ENCODE measurements at regions not wholly inside any gene's neighbourhood (a gene's known extent, or its start where the extent isn't known, plus 50 kb on each side); places are given as distances from the start of the nearest gene placed in this dataset.

GRCh38 chr3:166962911-166963310 lies 417.2 kb downstream of the ZBBX start:
- WGBS, 2 donors (ENCODE audit: extremely low coverage in 2 of 2, insufficient read length in 2 of 2, insufficient replicate concordance in 1 of 2) = no CpG with 5 or more reads among the region's 2 CpGs
- no peaks in the 10 kb centered on the region for H3K9me3 ChIP-seq (replicated peaks in 1 of 2; ENCODE audit: control insufficient read depth in 2 of 2, insufficient read depth in 1 of 2, low read depth in 1 of 2, low read length in 2 of 2)

GRCh38 chr3:166957121-166957520 lies 423.0 kb downstream of the ZBBX start:
- Histone ChIP-seq H2BK12ac (ENCODE audit: low read length) (no peak overlapping the region), H3K4me3 (ENCODE audit: low read length in 2 of 2) (no peak overlapping the region), H2AFZ (ENCODE audit: low read length) (no peak overlapping the region), H2BK120ac (ENCODE audit: low read depth, low read length) (no peak overlapping the region), H3K4me1 (ENCODE audit: control insufficient read depth in 2 of 2, insufficient read depth in 1 of 2, low read depth in 1 of 2, low read length in 2 of 2) (no peaks in the 10 kb centered on the region), H3K36me3 (replicated peaks in 1 of 2; ENCODE audit: control insufficient read depth in 2 of 2, insufficient read depth in 2 of 2, low read length in 2 of 2) (no peaks in the 10 kb centered on the region), H3K9ac (ENCODE audit: low read depth, low read length, poor library complexity) (no peak overlapping the region), H3K4me2 (ENCODE audit: insufficient read depth, low read length, poor library complexity, severe bottlenecking) (no peak overlapping the region), H3K23ac (ENCODE audit: low read depth, low read length, poor library complexity) (no peak overlapping the region), H3K9me3 (replicated peaks in 1 of 2; ENCODE audit: control insufficient read depth in 2 of 2, insufficient read depth in 1 of 2, low read depth in 1 of 2, low read length in 2 of 2) (peaks cover 0 to 2% of the 10 kb centered on the region in 2 donors), H3K18ac (ENCODE audit: low read length) (no peak overlapping the region), H4K91ac (ENCODE audit: low read depth, low read length, poor library complexity) (no peak overlapping the region), H2BK15ac (ENCODE audit: low read length) (no peak overlapping the region), H3K79me1 (ENCODE audit: low read depth, low read length) (no peaks in the 10 kb centered on the region), H3K27ac (replicated peaks; ENCODE audit: low read length) (no peak overlapping the region), H3K4ac (ENCODE audit: low read length) (no peak overlapping the region), H4K8ac (ENCODE audit: low read depth, low read length) (no peak overlapping the region), H3K27me3 (ENCODE audit: control insufficient read depth in 3 of 3, insufficient read depth in 3 of 3, low read depth in 1 of 3, low read length in 3 of 3) (no peaks in the 10 kb centered on the region), H2BK5ac (ENCODE audit: low read length) (no peak overlapping the region), H2AK5ac (ENCODE audit: low read depth, low read length) (no peak overlapping the region), H3K14ac (ENCODE audit: low read length) (no peak overlapping the region)
- DNase-seq (ENCODE audit: low spot score) = no peak
- WGBS, 2 donors (ENCODE audit: extremely low coverage in 2 of 2, insufficient read length in 2 of 2, insufficient replicate concordance in 1 of 2) = no CpG with 5 or more reads among the region's 3 CpGs

More at GRCh38 chr3:166962911-166963310, 417.2 kb downstream of the ZBBX start:
- Histone ChIP-seq H3K18ac (ENCODE audit: low read length) (no peak overlapping the region), H2BK120ac (ENCODE audit: low read depth, low read length) (no peak overlapping the region), H2BK5ac (ENCODE audit: low read length) (no peak overlapping the region), H3K4me3 (ENCODE audit: low read length in 2 of 2) (no peak overlapping the region), H2BK12ac (ENCODE audit: low read length) (no peak overlapping the region), H3K36me3 (replicated peaks in 1 of 2; ENCODE audit: control insufficient read depth in 2 of 2, insufficient read depth in 2 of 2, low read length in 2 of 2) (no peaks in the 10 kb centered on the region), H2AK5ac (ENCODE audit: low read depth, low read length) (no peak overlapping the region), H3K27me3 (ENCODE audit: control insufficient read depth in 3 of 3, insufficient read depth in 3 of 3, low read depth in 1 of 3, low read length in 3 of 3) (no peaks in the 10 kb centered on the region), H2BK15ac (ENCODE audit: low read length) (no peak overlapping the region), H3K4me1 (ENCODE audit: control insufficient read depth in 2 of 2, insufficient read depth in 1 of 2, low read depth in 1 of 2, low read length in 2 of 2) (no peaks in the 10 kb centered on the region), H3K23ac (ENCODE audit: low read depth, low read length, poor library complexity) (no peak overlapping the region), H4K91ac (ENCODE audit: low read depth, low read length, poor library complexity) (no peak overlapping the region), H3K79me1 (ENCODE audit: low read depth, low read length) (no peaks in the 10 kb centered on the region), H3K9ac (ENCODE audit: low read depth, low read length, poor library complexity) (no peak overlapping the region), H2AFZ (ENCODE audit: low read length) (no peak overlapping the region), H3K4ac (ENCODE audit: low read length) (no peak overlapping the region), H3K4me2 (ENCODE audit: insufficient read depth, low read length, poor library complexity, severe bottlenecking) (no peak overlapping the region), H3K27ac (replicated peaks; ENCODE audit: low read length) (no peak overlapping the region), H3K14ac (ENCODE audit: low read length) (no peak overlapping the region), H4K8ac (ENCODE audit: low read depth, low read length) (no peak overlapping the region)
- DNase-seq (ENCODE audit: low spot score) = no peak

- Histone ChIP-seq H4K91ac (ENCODE audit: low read depth, low read length, poor library complexity) (no peak overlapping the region), H3K27me3 (ENCODE audit: control insufficient read depth in 3 of 3, insufficient read depth in 3 of 3, low read depth in 1 of 3, low read length in 3 of 3) (no peaks in the 10 kb centered on the region), H2AK5ac (ENCODE audit: low read depth, low read length) (no peak overlapping the region), H2BK120ac (ENCODE audit: low read depth, low read length) (no peak overlapping the region), H2BK15ac (ENCODE audit: low read length) (no peak overlapping the region), H2BK12ac (ENCODE audit: low read length) (no peak overlapping the region), H3K4me2 (ENCODE audit: insufficient read depth, low read length, poor library complexity, severe bottlenecking) (no peak overlapping the region), H3K79me1 (ENCODE audit: low read depth, low read length) (no peaks in the 10 kb centered on the region), H3K27ac (replicated peaks; ENCODE audit: low read length) (no peak overlapping the region), H3K9me3 (replicated peaks in 1 of 2; ENCODE audit: control insufficient read depth in 2 of 2, insufficient read depth in 1 of 2, low read depth in 1 of 2, low read length in 2 of 2) (peaks cover 0 to 2% of the 10 kb centered on the region in 2 donors), H3K18ac (ENCODE audit: low read length) (no peak overlapping the region), H3K4me3 (ENCODE audit: low read length in 2 of 2) (no peak overlapping the region), H3K4ac (ENCODE audit: low read length) (no peak overlapping the region), H2BK5ac (ENCODE audit: low read length) (no peak overlapping the region), H2AFZ (ENCODE audit: low read length) (no peak overlapping the region), H3K14ac (ENCODE audit: low read length) (no peak overlapping the region), H4K8ac (ENCODE audit: low read depth, low read length) (no peak overlapping the region), H3K4me1 (ENCODE audit: control insufficient read depth in 2 of 2, insufficient read depth in 1 of 2, low read depth in 1 of 2, low read length in 2 of 2) (no peaks in the 10 kb centered on the region), H3K36me3 (replicated peaks in 1 of 2; ENCODE audit: control insufficient read depth in 2 of 2, insufficient read depth in 2 of 2, low read length in 2 of 2) (no peaks in the 10 kb centered on the region), H3K9ac (ENCODE audit: low read depth, low read length, poor library complexity) (no peak overlapping the region), H3K23ac (ENCODE audit: low read depth, low read length, poor library complexity) (no peak overlapping the region)
- DNase-seq (ENCODE audit: low spot score) = no peak
- no CpG with 5 or more reads among the region's 7 CpGs for WGBS, 2 donors (ENCODE audit: extremely low coverage in 2 of 2, insufficient read length in 2 of 2, insufficient replicate concordance in 1 of 2)
These were observed 424.7 kb downstream of the ZBBX start for GRCh38 chr3:166955201-166955939.

DNA sequence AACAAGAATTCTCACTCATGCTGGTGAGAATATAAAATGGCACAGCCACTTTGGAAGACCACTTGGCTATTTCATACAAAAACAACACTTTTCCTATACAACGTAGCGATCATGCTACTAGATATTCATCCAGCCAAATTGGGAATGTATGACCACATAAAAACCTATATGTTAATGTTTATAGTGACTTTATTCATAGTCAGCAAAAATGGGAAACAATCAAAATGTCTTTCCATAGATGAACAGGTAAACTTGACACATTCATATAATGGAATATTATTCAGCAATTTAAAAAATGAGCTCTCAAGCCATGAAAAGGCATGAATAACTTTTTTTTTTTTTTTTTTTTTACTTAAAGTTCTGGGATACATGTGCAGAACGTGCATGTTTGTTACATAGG lies 445.2 kb downstream of the ZBBX start:
- Histone ChIP-seq H3K4me3 (ENCODE audit: low read length in 2 of 2) (no peak overlapping the region), H2AFZ (ENCODE audit: low read length) (no peak overlapping the region), H3K14ac (ENCODE audit: low read length) (no peak overlapping the region), H2BK12ac (ENCODE audit: low read length) (no peak overlapping the region), H3K4me1 (ENCODE audit: control insufficient read depth in 2 of 2, insufficient read depth in 1 of 2, low read depth in 1 of 2, low read length in 2 of 2) (no peaks in the 10 kb centered on the region), H2BK5ac (ENCODE audit: low read length) (no peak overlapping the region), H2AK5ac (ENCODE audit: low read depth, low read length) (no peak overlapping the region), H4K91ac (ENCODE audit: low read depth, low read length, poor library complexity) (no peak overlapping the region), H4K8ac (ENCODE audit: low read depth, low read length) (no peak overlapping the region), H2BK15ac (ENCODE audit: low read length) (no peak overlapping the region), H2BK120ac (ENCODE audit: low read depth, low read length) (no peak overlapping the region), H3K9ac (ENCODE audit: low read depth, low read length, poor library complexity) (no peak overlapping the region), H3K36me3 (replicated peaks in 1 of 2; ENCODE audit: control insufficient read depth in 2 of 2, insufficient read depth in 2 of 2, low read length in 2 of 2) (no peaks in the 10 kb centered on the region), H3K27me3 (ENCODE audit: control insufficient read depth in 3 of 3, insufficient read depth in 3 of 3, low read depth in 1 of 3, low read length in 3 of 3) (no peaks in the 10 kb centered on the region), H3K18ac (ENCODE audit: low read length) (no peak overlapping the region), H3K4ac (ENCODE audit: low read length) (no peak overlapping the region), H3K9me3 (replicated peaks in 1 of 2; ENCODE audit: control insufficient read depth in 2 of 2, insufficient read depth in 1 of 2, low read depth in 1 of 2, low read length in 2 of 2) (no peaks in the 10 kb centered on the region), H3K4me2 (ENCODE audit: insufficient read depth, low read length, poor library complexity, severe bottlenecking) (no peak overlapping the region), H3K23ac (ENCODE audit: low read depth, low read length, poor library complexity) (no peak overlapping the region), H3K79me1 (ENCODE audit: low read depth, low read length) (no peaks in the 10 kb centered on the region), H3K27ac (replicated peaks; ENCODE audit: low read length) (no peak overlapping the region)
- no peak for DNase-seq (ENCODE audit: low spot score)
- WGBS, 2 donors (ENCODE audit: extremely low coverage in 2 of 2, insufficient read length in 2 of 2, insufficient replicate concordance in 1 of 2) = no CpG with 5 or more reads among the region's 3 CpGs
